ENCODE measurements at regions not wholly inside any gene's neighbourhood (a gene's known extent, or its start where the extent isn't known, plus 50 kb on each side); places are given as distances from the start of the nearest gene placed in this dataset.
A peak's percentile ranks its signal among the peaks of the same experiment; 100 is the strongest.

DNA sequence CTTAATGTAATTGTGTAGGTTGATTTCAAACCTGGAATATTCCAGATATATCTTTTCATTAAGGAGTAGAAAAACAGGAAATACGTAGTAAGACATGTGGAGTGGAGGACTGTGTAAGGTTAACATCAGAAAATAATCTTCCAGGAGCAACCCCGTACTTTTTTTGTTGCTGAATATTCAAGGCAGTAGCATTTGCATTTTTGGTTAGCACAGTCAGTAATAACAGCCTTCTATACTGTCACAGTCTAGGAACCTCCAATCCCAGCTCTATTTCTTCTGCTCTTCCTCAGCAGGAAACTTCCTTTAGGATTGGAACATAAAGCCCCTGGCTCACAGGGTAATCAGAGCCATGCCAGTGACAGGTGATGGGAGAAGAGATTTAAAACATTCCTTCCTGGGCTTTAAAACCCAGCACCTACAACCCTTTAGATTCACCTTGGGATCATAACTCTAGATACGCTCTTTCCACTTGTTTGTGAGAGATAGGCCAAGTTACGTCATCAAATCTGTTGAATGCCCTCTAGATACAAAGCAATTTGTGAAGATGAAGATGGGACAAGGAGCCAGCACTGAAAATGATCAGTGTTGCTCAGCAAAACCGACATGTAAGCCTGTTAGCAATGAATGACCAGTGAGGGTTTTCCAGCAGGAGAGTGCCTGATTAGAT is 248.5 kb upstream of the NPY start:
- DNase-seq (no peak), ATAC-seq (no peak)
- H3K4me3 Mint-ChIP-seq: no peak overlapping the region
- H3K27me3 Mint-ChIP-seq: no peaks in the 10 kb centered on the region
- peaks cover 8% of the 10 kb centered on the region for H3K4me1 Mint-ChIP-seq
- no peaks in the 10 kb centered on the region for H3K36me3 Mint-ChIP-seq (ENCODE audit: low read depth)
- H3K9me3 Mint-ChIP-seq: no peaks in the 10 kb centered on the region
- no peak overlapping the region for H3K27ac Mint-ChIP-seq

- Mint-ChIP-seq H3K27ac (peak overlapping the region; percentile 36), H3K36me3 (ENCODE audit: low read depth) (no peaks in the 10 kb centered on the region), H3K27me3 (no peaks in the 10 kb centered on the region), H3K4me1 (peaks cover 8% of the 10 kb centered on the region), H3K9me3 (no peaks in the 10 kb centered on the region), H3K4me3 (no peak overlapping the region)
- ATAC-seq (peak; percentile 49), DNase-seq (no peak)
Observed at GRCh38 chr7:24036033-24036412, 248.0 kb upstream of the NPY start.

GRCh38 chr7:24038993-24039392 is 245.0 kb upstream of the NPY start:
- Mint-ChIP-seq H3K27me3 (no peaks in the 10 kb centered on the region), H3K36me3 (ENCODE audit: low read depth) (no peaks in the 10 kb centered on the region), H3K27ac (no peak overlapping the region), H3K4me1 (peaks cover 8% of the 10 kb centered on the region), H3K4me3 (no peak overlapping the region), H3K9me3 (no peaks in the 10 kb centered on the region)
- ATAC-seq: no peak
- DNase-seq: no peak

DNA sequence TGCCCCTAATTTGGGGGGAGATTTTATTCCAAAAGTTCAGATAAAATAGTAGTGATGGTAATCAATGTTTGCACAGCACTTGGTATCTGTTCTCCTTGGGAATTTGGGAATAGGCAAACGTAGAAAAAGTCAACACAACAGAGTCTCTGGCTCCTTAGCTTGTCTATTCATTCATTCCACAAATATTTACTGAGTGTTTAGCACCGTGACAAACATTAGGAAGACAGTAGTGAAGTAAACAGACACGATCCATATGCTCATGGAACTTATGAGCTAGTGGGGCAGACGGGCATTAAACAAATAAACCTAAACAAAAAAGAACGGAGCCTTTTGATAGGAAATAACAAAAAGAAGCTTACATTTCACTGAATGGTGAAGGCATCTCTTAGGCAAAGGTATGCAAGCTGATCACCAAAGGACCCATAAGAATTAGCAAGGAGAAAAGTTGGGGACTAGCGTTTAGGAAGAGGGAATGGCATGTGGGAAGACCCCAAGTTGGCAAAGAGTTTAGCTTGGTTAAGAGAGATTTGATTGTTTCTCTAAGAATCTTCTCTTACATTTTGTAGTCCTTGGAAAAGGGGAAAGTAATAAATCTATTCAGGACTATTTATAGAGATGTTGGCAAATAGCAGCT is 243.9 kb upstream of the NPY start:
- Mint-ChIP-seq H3K27ac (no peak overlapping the region), H3K9me3 (no peaks in the 10 kb centered on the region), H3K4me1 (peaks cover 8% of the 10 kb centered on the region), H3K27me3 (peaks cover 4% of the 10 kb centered on the region), H3K4me3 (no peak overlapping the region), H3K36me3 (ENCODE audit: low read depth) (no peaks in the 10 kb centered on the region)
- ATAC-seq (no peak), DNase-seq (no peak)

DNA sequence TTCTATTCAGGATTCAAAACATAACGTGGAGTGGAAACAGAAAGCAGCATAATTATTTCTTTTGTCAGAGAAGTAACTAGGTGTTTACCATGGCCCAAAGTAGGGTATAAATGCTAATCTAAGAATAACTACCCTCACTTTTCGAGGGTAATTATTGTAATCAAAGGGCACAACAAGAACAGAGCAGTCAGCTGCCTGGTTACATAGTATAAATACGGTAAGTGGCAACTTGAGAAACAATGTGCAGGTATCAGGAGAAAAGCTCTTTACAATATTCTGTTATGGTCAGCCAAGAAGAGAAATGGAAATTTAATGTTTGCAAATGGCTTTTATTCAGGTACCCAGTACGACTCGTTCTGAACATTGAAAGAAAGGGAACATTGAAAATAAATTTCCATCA is 242.0 kb upstream of the NPY start:
- DNase-seq (no peak), ATAC-seq (no peak)
- no peaks in the 10 kb centered on the region for H3K36me3 Mint-ChIP-seq (ENCODE audit: low read depth)
- no peaks in the 10 kb centered on the region for H3K4me1 Mint-ChIP-seq
- H3K9me3 Mint-ChIP-seq: no peaks in the 10 kb centered on the region
- no peak overlapping the region for H3K4me3 Mint-ChIP-seq
- no peak overlapping the region for H3K27ac Mint-ChIP-seq
- H3K27me3 Mint-ChIP-seq: peaks cover 4% of the 10 kb centered on the region

- H3K36me3 Mint-ChIP-seq (ENCODE audit: low read depth): no peaks in the 10 kb centered on the region
- peaks cover 9% of the 10 kb centered on the region for H3K4me1 Mint-ChIP-seq
- H3K4me3 Mint-ChIP-seq: no peak overlapping the region
- H3K9me3 Mint-ChIP-seq: no peaks in the 10 kb centered on the region
- ATAC-seq (no peak), DNase-seq (no peak)
- no peak overlapping the region for H3K27ac Mint-ChIP-seq
- H3K27me3 Mint-ChIP-seq: peaks cover 26% of the 10 kb centered on the region
Observed at GRCh38 chr7:24049296-24049695, 234.7 kb upstream of the NPY start.

- Mint-ChIP-seq H3K27ac (no peak overlapping the region), H3K4me1 (peaks cover 9% of the 10 kb centered on the region), H3K9me3 (no peaks in the 10 kb centered on the region), H3K4me3 (no peak overlapping the region), H3K36me3 (ENCODE audit: low read depth) (no peaks in the 10 kb centered on the region), H3K27me3 (peaks cover 35% of the 10 kb centered on the region)
- DNase-seq: no peak
- no peak for ATAC-seq
Observed at GRCh38 chr7:24050991-24051560, 232.9 kb upstream of the NPY start.

GRCh38 chr7:24051651-24052050 is 232.3 kb upstream of the NPY start:
- Mint-ChIP-seq H3K4me3 (no peak overlapping the region), H3K27ac (no peak overlapping the region), H3K36me3 (ENCODE audit: low read depth) (no peaks in the 10 kb centered on the region), H3K9me3 (no peaks in the 10 kb centered on the region), H3K4me1 (peaks cover 9% of the 10 kb centered on the region), H3K27me3 (peaks cover 35% of the 10 kb centered on the region)
- no peak for DNase-seq
- no peak for ATAC-seq

DNA sequence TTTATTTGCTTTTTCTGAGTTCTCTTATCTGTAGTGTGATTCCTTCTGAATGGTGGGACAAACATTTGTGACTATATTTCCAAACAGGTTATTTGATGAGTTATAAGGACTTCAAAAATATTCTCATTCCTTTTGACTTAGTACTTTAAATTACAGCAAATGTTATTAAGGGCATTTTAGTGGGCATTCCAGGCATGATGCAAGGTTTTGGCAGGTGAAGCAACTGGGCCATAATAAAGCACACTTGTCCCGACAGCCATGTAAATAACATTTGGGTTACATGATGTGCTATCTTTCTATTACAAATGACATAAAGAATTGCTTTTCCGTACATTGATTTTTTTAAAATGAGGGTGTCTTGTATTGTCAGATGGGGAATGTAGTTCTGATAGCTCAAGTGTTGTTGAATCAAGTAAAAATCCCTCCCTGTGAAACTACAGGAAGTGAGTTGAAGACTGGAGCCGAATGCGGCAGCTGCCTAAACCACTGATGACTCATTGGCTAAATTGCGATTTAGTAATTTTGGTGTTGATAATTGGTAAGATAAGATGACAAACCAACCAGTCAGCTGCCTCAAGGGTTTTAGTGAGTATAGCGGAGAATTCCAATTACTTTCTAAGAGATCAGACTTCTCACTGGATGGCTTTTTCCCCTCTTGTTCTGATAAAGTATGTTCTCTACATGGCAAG is 231.3 kb upstream of the NPY start:
- DNase-seq (no peak), ATAC-seq (no peak)
- Mint-ChIP-seq H3K4me3 (no peak overlapping the region), H3K27ac (no peak overlapping the region), H3K36me3 (ENCODE audit: low read depth) (no peaks in the 10 kb centered on the region), H3K9me3 (no peaks in the 10 kb centered on the region), H3K27me3 (peaks cover 39% of the 10 kb centered on the region), H3K4me1 (peaks cover 9% of the 10 kb centered on the region)

GRCh38 chr7:24054236-24054635 is 229.8 kb upstream of the NPY start:
- peaks cover 42% of the 10 kb centered on the region for H3K27me3 Mint-ChIP-seq
- no peak for DNase-seq
- H3K9me3 Mint-ChIP-seq: no peaks in the 10 kb centered on the region
- peaks cover 9% of the 10 kb centered on the region for H3K4me1 Mint-ChIP-seq
- no peaks in the 10 kb centered on the region for H3K36me3 Mint-ChIP-seq (ENCODE audit: low read depth)
- H3K4me3 Mint-ChIP-seq: no peak overlapping the region
- no peak for ATAC-seq
- H3K27ac Mint-ChIP-seq: no peak overlapping the region

DNA sequence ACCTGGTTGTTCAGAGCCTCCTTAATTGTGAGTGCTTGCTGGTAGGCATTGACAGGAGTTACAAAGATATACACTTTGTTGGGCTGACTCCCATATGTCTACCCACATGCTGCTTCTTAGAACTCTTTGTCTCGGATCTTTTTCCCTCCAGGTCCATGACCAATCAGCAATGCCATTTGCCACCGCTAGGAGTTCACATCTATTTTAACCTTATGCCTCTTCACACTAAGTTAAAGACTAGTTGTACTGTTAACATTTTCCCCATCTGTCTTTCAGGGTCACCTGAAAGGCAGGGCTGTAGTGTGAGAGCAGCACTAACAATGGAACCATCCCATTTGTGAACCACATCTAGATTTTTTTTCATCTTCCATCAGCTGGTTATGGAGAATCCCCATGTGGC is 226.7 kb upstream of the NPY start:
- H3K9me3 Mint-ChIP-seq: no peaks in the 10 kb centered on the region
- H3K4me1 Mint-ChIP-seq: peaks cover 9% of the 10 kb centered on the region
- no peaks in the 10 kb centered on the region for H3K36me3 Mint-ChIP-seq (ENCODE audit: low read depth)
- H3K4me3 Mint-ChIP-seq: no peak overlapping the region
- H3K27ac Mint-ChIP-seq: no peak overlapping the region
- no peak for DNase-seq
- no peak for ATAC-seq
- H3K27me3 Mint-ChIP-seq: peaks cover 47% of the 10 kb centered on the region

DNA sequence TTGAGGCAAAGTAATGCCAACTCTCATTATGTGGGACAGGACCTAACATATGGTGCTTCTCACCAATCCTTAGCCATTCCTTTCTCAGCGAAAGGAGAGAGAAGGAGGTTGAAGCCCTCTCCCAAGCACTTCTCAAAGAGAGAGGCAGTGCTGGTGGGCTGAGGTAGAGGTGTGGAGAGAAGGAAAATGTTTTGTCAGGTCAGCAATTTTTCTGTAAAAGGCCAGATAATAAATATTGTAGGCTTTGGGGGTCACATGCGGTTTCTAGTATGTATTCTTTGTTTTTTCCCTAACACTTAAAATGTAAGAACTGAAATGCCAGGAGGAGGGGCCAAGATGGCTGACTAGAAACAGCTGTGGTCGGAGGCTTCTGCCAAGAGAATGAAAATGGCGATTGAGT is 225.0 kb upstream of the NPY start:
- no peaks in the 10 kb centered on the region for H3K4me1 Mint-ChIP-seq
- peaks cover 37% of the 10 kb centered on the region for H3K27me3 Mint-ChIP-seq

GRCh38 chr7:24059775-24060174 is 224.2 kb upstream of the NPY start:
- no peaks in the 10 kb centered on the region for H3K36me3 Mint-ChIP-seq (ENCODE audit: low read depth)
- H3K4me3 Mint-ChIP-seq: no peak overlapping the region
- DNase-seq: no peak
- H3K9me3 Mint-ChIP-seq: no peaks in the 10 kb centered on the region
- no peaks in the 10 kb centered on the region for H3K4me1 Mint-ChIP-seq
- H3K27ac Mint-ChIP-seq: no peak overlapping the region
- H3K27me3 Mint-ChIP-seq: peaks cover 30% of the 10 kb centered on the region
- ATAC-seq: no peak

More for the DNA sequence above, 225.0 kb upstream of the NPY start:
- H3K9me3 Mint-ChIP-seq: no peaks in the 10 kb centered on the region
- ATAC-seq (no peak), DNase-seq (no peak)
- no peak overlapping the region for H3K27ac Mint-ChIP-seq
- no peak overlapping the region for H3K4me3 Mint-ChIP-seq
- no peaks in the 10 kb centered on the region for H3K36me3 Mint-ChIP-seq (ENCODE audit: low read depth)

DNA sequence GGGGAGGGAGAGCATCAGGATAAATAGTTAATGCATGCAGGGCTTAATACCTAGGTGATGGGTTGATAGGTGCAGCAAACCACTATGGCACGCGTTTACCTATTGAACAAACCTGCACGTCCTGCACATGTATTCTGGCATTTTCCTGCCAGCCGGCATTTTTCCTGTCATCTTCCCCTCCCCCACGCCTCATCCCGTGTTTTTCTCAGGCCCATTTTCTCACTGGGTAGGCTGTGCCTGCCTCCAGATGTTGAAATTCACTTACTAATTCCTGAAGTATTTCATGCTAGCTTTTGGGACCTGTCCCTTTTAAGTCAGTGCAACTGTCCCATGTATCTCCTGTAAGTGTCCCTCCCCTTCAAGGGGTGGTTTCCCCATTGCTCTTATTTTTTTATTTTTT is 220.3 kb upstream of the NPY start:
- Mint-ChIP-seq H3K36me3 (ENCODE audit: low read depth) (no peaks in the 10 kb centered on the region), H3K27me3 (peaks cover 12% of the 10 kb centered on the region), H3K4me1 (no peaks in the 10 kb centered on the region), H3K4me3 (no peak overlapping the region), H3K27ac (no peak overlapping the region), H3K9me3 (no peaks in the 10 kb centered on the region)
- no peak for ATAC-seq
- no peak for DNase-seq

GRCh38 chr7:24069751-24070150 is 214.2 kb upstream of the NPY start:
- Mint-ChIP-seq H3K27ac (no peak overlapping the region), H3K9me3 (no peaks in the 10 kb centered on the region), H3K36me3 (ENCODE audit: low read depth) (no peaks in the 10 kb centered on the region), H3K27me3 (peaks cover 2% of the 10 kb centered on the region), H3K4me3 (no peak overlapping the region), H3K4me1 (no peaks in the 10 kb centered on the region)
- no peak for DNase-seq
- no peak for ATAC-seq

Data from activated naive CD8-positive, alpha-beta T cell treated with anti-CD3 and anti-CD28 coated beads, Interleukin-2, amount 50 U/mL, for 24 hours (primary cell).